ENCODE measurements at regions not wholly inside any gene's neighbourhood (a gene's known extent, or its start where the extent isn't known, plus 50 kb on each side); places are given as distances from the start of the nearest gene placed in this dataset.

- no peaks in the 10 kb centered on the region for H3K79me2 ChIP-seq (ENCODE audit: insufficient read depth, low read length)
- H3K4me2 ChIP-seq (ENCODE audit: low read depth, low read length, poor library complexity, severe bottlenecking): no peak overlapping the region
- H3K27ac ChIP-seq (ENCODE audit: low read depth, low read length): no peak overlapping the region
Measured at GRCh38 chr12:58795825-58796224, 124.5 kb downstream of the LRIG3 start.

GRCh38 chr12:58801986-58802385 is 118.3 kb downstream of the LRIG3 start:
- Histone ChIP-seq H4K20me1 (ENCODE audit: low read depth, low read length) (no peaks in the 10 kb centered on the region), H3K27me3 (ENCODE audit: low read length) (no peaks in the 10 kb centered on the region), H3K9me2 (replicated peaks; ENCODE audit: insufficient read depth, low read length) (no peaks in the 10 kb centered on the region), H3K9me3 (ENCODE audit: insufficient read depth, low read length) (no peaks in the 10 kb centered on the region), H3F3A (ENCODE audit: insufficient read depth) (no peaks in the 10 kb centered on the region), H3K27ac (ENCODE audit: low read depth, low read length) (no peak overlapping the region), H3K4me2 (ENCODE audit: low read depth, low read length, poor library complexity, severe bottlenecking) (no peak overlapping the region), H3K4me3 (ENCODE audit: insufficient read depth, low read length, poor library complexity, severe bottlenecking) (no peak overlapping the region), H3K79me2 (ENCODE audit: insufficient read depth, low read length) (no peaks in the 10 kb centered on the region), H3K36me3 (ENCODE audit: low read length) (no peaks in the 10 kb centered on the region), H2AFZ (ENCODE audit: low read depth, low read length, severe bottlenecking) (no peak overlapping the region), H3K9ac (ENCODE audit: low read length) (no peak overlapping the region)
- TF ChIP-seq EZH2phosphoT487 (conservative IDR thresholded peaks at IDR 0.05; ENCODE audit: low read length) (no peak), CTCF (IDR thresholded peaks at IDR 0.05; ENCODE audit: insufficient read depth, low read length, poor library complexity, severe bottlenecking) (no peak)

More at GRCh38 chr12:58795825-58796224, 124.5 kb downstream of the LRIG3 start:
- Histone ChIP-seq H3K9me2 (replicated peaks; ENCODE audit: insufficient read depth, low read length) (no peaks in the 10 kb centered on the region), H3K4me3 (ENCODE audit: insufficient read depth, low read length, poor library complexity, severe bottlenecking) (no peak overlapping the region), H3F3A (ENCODE audit: insufficient read depth) (no peaks in the 10 kb centered on the region), H2AFZ (ENCODE audit: low read depth, low read length, severe bottlenecking) (no peak overlapping the region), H4K20me1 (ENCODE audit: low read depth, low read length) (no peaks in the 10 kb centered on the region), H3K9me3 (ENCODE audit: insufficient read depth, low read length) (no peaks in the 10 kb centered on the region), H3K9ac (ENCODE audit: low read length) (no peak overlapping the region), H3K36me3 (ENCODE audit: low read length) (no peaks in the 10 kb centered on the region), H3K27me3 (ENCODE audit: low read length) (no peaks in the 10 kb centered on the region)
- TF ChIP-seq CTCF (IDR thresholded peaks at IDR 0.05; ENCODE audit: insufficient read depth, low read length, poor library complexity, severe bottlenecking) (no peak), EZH2phosphoT487 (conservative IDR thresholded peaks at IDR 0.05; ENCODE audit: low read length) (no peak)

GRCh38 chr12:58803908-58804307 is 116.4 kb downstream of the LRIG3 start:
- H3K4me2 ChIP-seq (ENCODE audit: low read depth, low read length, poor library complexity, severe bottlenecking): no peak overlapping the region

More at GRCh38 chr12:58803908-58804307, 116.4 kb downstream of the LRIG3 start:
- no peak overlapping the region for H3K9ac ChIP-seq (ENCODE audit: low read length)
- no peaks in the 10 kb centered on the region for H3K9me3 ChIP-seq (ENCODE audit: insufficient read depth, low read length)
- no peaks in the 10 kb centered on the region for H3K9me2 ChIP-seq (replicated peaks; ENCODE audit: insufficient read depth, low read length)
- H4K20me1 ChIP-seq (ENCODE audit: low read depth, low read length): no peaks in the 10 kb centered on the region
- no peak overlapping the region for H3K4me3 ChIP-seq (ENCODE audit: insufficient read depth, low read length, poor library complexity, severe bottlenecking)
- TF ChIP-seq CTCF (IDR thresholded peaks at IDR 0.05; ENCODE audit: insufficient read depth, low read length, poor library complexity, severe bottlenecking) (no peak), EZH2phosphoT487 (conservative IDR thresholded peaks at IDR 0.05; ENCODE audit: low read length) (no peak)
- H3K27me3 ChIP-seq (ENCODE audit: low read length): no peaks in the 10 kb centered on the region
- no peaks in the 10 kb centered on the region for H3K79me2 ChIP-seq (ENCODE audit: insufficient read depth, low read length)
- H2AFZ ChIP-seq (ENCODE audit: low read depth, low read length, severe bottlenecking): no peak overlapping the region
- no peaks in the 10 kb centered on the region for H3K36me3 ChIP-seq (ENCODE audit: low read length)
- H3F3A ChIP-seq (ENCODE audit: insufficient read depth): no peaks in the 10 kb centered on the region
- no peak overlapping the region for H3K27ac ChIP-seq (ENCODE audit: low read depth, low read length)
